ENCODE measurements at regions not wholly inside any gene's neighbourhood (a gene's known extent, or its start where the extent isn't known, plus 50 kb on each side); places are given as distances from the start of the nearest gene placed in this dataset.
A peak's percentile ranks its signal among the peaks of the same experiment; 100 is the strongest.

- no peak for DNase-seq (ENCODE audit: low read depth)
- H3K4me3 ChIP-seq (ENCODE audit: low read depth, low read length) = no peak overlapping the region
- TF ChIP-seq CTCF (IDR thresholded peaks at IDR 0.05; ENCODE audit: insufficient read depth, low read depth, low read length) = no peak
Observed at GRCh38 chr6:42512579-42512978, 51.2 kb upstream of the UBR2 start.

GRCh38 chr6:42511803-42512422, 51.9 kb upstream of the UBR2 start:
- no peak overlapping the region for H3K4me3 ChIP-seq (ENCODE audit: low read depth, low read length)
- DNase-seq (ENCODE audit: low read depth) = peak; percentile 17
- no peak for TF ChIP-seq CTCF (IDR thresholded peaks at IDR 0.05; ENCODE audit: insufficient read depth, low read depth, low read length)

GRCh38 chr6:42510795-42511194, 53.0 kb upstream of the UBR2 start:
- no peak for TF ChIP-seq CTCF (IDR thresholded peaks at IDR 0.05; ENCODE audit: insufficient read depth, low read depth, low read length)
- H3K4me3 ChIP-seq (ENCODE audit: low read depth, low read length) = no peak overlapping the region
- DNase-seq (ENCODE audit: low read depth) = no peak

GRCh38 chr6:42509765-42510164, 54.1 kb upstream of the UBR2 start:
- no peak for DNase-seq (ENCODE audit: low read depth)
- no peak for TF ChIP-seq CTCF (IDR thresholded peaks at IDR 0.05; ENCODE audit: insufficient read depth, low read depth, low read length)
- no peak overlapping the region for H3K4me3 ChIP-seq (ENCODE audit: low read depth, low read length)

- no peak overlapping the region for H3K4me3 ChIP-seq (ENCODE audit: low read depth, low read length)
- DNase-seq (ENCODE audit: low read depth) = no peak
- no peak for TF ChIP-seq CTCF (IDR thresholded peaks at IDR 0.05; ENCODE audit: insufficient read depth, low read depth, low read length)
Observed at GRCh38 chr6:42509256-42509655, 54.6 kb upstream of the UBR2 start.

- no peak overlapping the region for H3K4me3 ChIP-seq (ENCODE audit: low read depth, low read length)
- TF ChIP-seq CTCF (IDR thresholded peaks at IDR 0.05; ENCODE audit: insufficient read depth, low read depth, low read length) = no peak
- peak; percentile 75 for DNase-seq (ENCODE audit: low read depth)
Observed at GRCh38 chr6:42507901-42508300, 55.9 kb upstream of the UBR2 start.

- no peak for DNase-seq (ENCODE audit: low read depth)
- TF ChIP-seq CTCF (IDR thresholded peaks at IDR 0.05; ENCODE audit: insufficient read depth, low read depth, low read length) = no peak
- H3K4me3 ChIP-seq (ENCODE audit: low read depth, low read length) = no peak overlapping the region
Observed at GRCh38 chr6:42507195-42507594, 55.5 kb upstream of the TRERF1 start.
